ENCODE measurements at regions not wholly inside any gene's neighbourhood (a gene's known extent, or its start where the extent isn't known, plus 50 kb on each side); places are given as distances from the start of the nearest gene placed in this dataset.
A peak's percentile ranks its signal among the peaks of the same experiment; 100 is the strongest.
"Not testable (repeated sequence)": the region's sequence is repeated elsewhere in the genome, so short reads cannot be mapped to it uniquely, and the experiment has no call there.

GRCh38 chr5:8828596-8829322, 717.1 kb downstream of the SEMA5A start:
- DNase-seq = no peak

- DNase-seq = peak; percentile 99
Measured at GRCh38 chr5:8829323-8830029, 716.4 kb downstream of the SEMA5A start.

- no peak for DNase-seq
Measured at GRCh38 chr5:8831251-8831650, 714.6 kb downstream of the SEMA5A start.

GRCh38 chr5:8831854-8832253, 714.0 kb downstream of the SEMA5A start:
- no peak for DNase-seq

- no peak for DNase-seq
Measured at GRCh38 chr5:8839361-8840055, 706.4 kb downstream of the SEMA5A start.

GRCh38 chr5:8840237-8840636, 705.6 kb downstream of the SEMA5A start:
- no peak for DNase-seq

- not testable (repeated sequence) for DNase-seq
Measured at GRCh38 chr5:8840746-8841145, 705.1 kb downstream of the SEMA5A start.

GRCh38 chr5:8842971-8843551, 702.8 kb downstream of the SEMA5A start:
- peak; percentile 69 for DNase-seq

GRCh38 chr5:8843771-8844170, 702.1 kb downstream of the SEMA5A start:
- DNase-seq = peak; percentile 70

- DNase-seq = peak; percentile 12
Measured at GRCh38 chr5:8844206-8844605, 701.7 kb downstream of the SEMA5A start.

- DNase-seq = peak; percentile 43
Measured at GRCh38 chr5:8844847-8845246, 701.0 kb downstream of the SEMA5A start.

GRCh38 chr5:8845296-8845695, 700.6 kb downstream of the SEMA5A start:
- DNase-seq = peak; percentile 63

GRCh38 chr5:8848366-8848765, 697.5 kb downstream of the SEMA5A start:
- DNase-seq = no peak

GRCh38 chr5:8848997-8849594, 696.8 kb downstream of the SEMA5A start:
- peak; percentile 89 for DNase-seq

GRCh38 chr5:8851101-8851500, 694.8 kb downstream of the SEMA5A start:
- no peak for DNase-seq

- DNase-seq = no peak
Measured at GRCh38 chr5:8857051-8857450, 688.8 kb downstream of the SEMA5A start.

- no peak for DNase-seq
Measured at GRCh38 chr5:8861764-8862163, 684.1 kb downstream of the SEMA5A start.

GRCh38 chr5:8864053-8864452, 681.8 kb downstream of the SEMA5A start:
- peak; percentile 51 for DNase-seq

GRCh38 chr5:8865266-8865665, 680.6 kb downstream of the SEMA5A start:
- DNase-seq = no peak

- no peak for DNase-seq
Measured at GRCh38 chr5:8865686-8866374, 680.0 kb downstream of the SEMA5A start.

- no peak for DNase-seq
Measured at GRCh38 chr5:8868283-8868682, 677.6 kb downstream of the SEMA5A start.

GRCh38 chr5:8869932-8870331, 675.9 kb downstream of the SEMA5A start:
- DNase-seq = no peak
